ENCODE measurements at regions not wholly inside any gene's neighbourhood (a gene's known extent, or its start where the extent isn't known, plus 50 kb on each side); places are given as distances from the start of the nearest gene placed in this dataset.
"Not testable (repeated sequence)": the region's sequence is repeated elsewhere in the genome, so short reads cannot be mapped to it uniquely, and the experiment has no call there.

DNA sequence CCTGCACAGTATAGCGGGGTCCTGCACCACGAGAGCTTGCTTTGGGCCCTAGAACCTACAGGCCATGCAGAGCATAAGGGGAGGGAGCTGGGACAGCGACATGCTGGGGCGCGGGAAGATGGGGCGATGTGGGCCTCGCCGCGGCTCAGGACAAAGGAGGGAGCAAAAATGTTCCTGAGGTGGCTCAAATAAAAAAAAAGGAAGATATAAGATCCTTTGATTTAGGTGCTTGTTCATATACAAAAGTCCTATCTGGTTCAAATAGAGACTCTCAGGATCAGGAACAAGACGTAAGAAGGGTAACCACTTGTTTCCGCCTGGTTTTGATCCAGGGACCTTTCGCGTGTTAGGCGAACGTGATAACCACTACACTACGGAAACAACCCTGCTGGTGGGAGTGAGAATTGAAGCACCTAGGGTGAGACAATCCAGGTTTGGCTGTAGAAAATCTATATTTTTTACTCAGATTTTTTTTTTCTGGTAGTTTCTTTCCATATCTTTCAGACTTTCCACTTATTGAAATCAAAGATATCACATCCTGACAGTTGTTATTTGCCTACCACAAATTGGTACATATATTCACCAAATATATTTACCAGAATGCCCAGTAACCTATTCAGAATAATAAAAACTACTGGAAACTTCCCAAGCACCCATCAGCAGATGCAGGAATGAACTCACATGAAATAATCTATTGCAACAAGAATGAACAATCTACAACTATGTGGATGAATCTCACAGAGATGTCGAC lies 177.9 kb upstream of the ZNF184 start:
- H3K4me3 ChIP-seq (ENCODE audit: low read depth, low read length): no peak overlapping the region
- TF ChIP-seq, protein P1, sequence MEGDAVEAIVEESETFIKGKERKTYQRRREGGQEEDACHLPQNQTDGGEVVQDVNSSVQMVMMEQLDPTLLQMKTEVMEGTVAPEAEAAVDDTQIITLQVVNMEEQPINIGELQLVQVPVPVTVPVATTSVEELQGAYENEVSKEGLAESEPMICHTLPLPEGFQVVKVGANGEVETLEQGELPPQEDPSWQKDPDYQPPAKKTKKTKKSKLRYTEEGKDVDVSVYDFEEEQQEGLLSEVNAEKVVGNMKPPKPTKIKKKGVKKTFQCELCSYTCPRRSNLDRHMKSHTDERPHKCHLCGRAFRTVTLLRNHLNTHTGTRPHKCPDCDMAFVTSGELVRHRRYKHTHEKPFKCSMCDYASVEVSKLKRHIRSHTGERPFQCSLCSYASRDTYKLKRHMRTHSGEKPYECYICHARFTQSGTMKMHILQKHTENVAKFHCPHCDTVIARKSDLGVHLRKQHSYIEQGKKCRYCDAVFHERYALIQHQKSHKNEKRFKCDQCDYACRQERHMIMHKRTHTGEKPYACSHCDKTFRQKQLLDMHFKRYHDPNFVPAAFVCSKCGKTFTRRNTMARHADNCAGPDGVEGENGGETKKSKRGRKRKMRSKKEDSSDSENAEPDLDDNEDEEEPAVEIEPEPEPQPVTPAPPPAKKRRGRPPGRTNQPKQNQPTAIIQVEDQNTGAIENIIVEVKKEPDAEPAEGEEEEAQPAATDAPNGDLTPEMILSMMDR (IDR thresholded peaks at IDR 0.05; ENCODE audit: insufficient read depth, low read length): no peak
- peak; percentile 26 for DNase-seq (ENCODE audit: low read depth)

DNA sequence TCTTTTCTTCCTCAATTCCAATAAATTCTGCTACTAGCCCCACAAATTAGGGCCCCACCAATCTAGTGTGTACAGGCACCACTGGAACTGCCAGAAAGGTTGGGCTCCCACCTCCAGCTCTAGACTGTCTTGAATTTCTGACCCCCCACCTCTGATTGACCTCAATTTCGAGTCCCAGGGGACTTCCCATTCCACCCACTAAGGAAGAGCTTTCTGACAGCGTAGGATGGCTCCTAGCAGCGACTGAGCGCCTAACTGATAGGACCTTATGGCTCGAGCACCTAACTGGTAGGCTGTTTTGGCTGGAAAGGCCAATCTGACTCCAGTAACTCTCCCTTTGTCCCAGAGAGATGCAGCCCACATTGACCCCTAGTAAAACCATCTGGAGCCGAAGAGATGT lies 171.6 kb upstream of the ZNF184 start:
- no peak for DNase-seq (ENCODE audit: low read depth)
- TF ChIP-seq, protein P1 (IDR thresholded peaks at IDR 0.05; ENCODE audit: insufficient read depth, low read length): no peak
- H3K4me3 ChIP-seq (ENCODE audit: low read depth, low read length): no peak overlapping the region

DNA sequence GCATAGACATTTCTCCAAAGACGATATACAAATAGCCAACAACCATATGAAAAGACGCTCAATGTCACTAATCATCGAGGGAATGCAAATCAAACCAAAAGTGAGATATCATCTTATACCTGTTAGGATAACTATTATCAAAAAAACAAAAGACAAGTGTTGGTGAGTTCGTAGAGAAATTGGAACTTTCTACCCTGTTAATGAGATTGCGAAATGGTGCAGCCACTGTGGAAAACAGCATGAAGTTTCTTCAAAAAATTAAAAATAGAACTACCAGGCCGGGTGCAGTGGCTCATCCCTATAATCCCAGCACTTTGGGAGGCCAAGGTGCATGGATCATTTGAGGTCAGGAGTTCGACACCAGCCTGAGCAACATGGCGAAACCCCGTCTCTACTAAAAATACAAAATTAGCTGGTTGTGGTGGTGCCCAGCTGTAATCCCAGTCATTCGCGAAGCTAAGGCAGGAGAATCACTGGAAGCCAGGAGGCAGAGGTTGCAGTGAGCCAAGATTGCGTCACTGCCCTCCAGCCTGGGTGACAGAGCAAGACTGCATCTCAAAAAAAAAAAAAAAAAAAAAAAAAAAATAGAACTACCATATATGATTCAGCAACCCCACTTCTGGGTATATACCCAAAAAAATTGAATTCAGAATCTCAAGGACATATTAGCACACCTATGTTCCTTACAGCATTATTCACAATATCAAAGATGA lies 170.0 kb upstream of the ZNF184 start:
- TF ChIP-seq, protein P1 (IDR thresholded peaks at IDR 0.05; ENCODE audit: insufficient read depth, low read length): no peak
- DNase-seq (ENCODE audit: low read depth): no peak
- H3K4me3 ChIP-seq (ENCODE audit: low read depth, low read length): no peak overlapping the region

DNA sequence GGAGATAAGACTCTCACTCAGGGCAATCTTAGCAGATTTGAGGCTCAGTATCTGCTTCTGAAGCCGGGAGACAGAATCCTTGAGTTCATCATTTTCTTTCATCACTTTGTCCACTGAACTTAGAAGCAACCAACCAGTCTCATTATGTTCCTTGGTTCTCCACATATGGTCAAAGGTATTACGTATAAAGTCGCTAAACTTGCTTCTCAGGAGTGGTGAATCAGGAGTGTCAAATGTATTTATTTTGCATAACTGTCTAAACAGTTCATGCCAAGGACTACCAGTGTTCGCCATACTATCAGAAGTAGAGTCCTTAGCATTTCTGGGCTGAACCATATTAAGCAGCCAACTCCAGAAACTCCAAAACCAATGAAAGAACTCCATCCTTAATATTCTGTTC lies 163.0 kb upstream of the ZNF184 start:
- not testable (repeated sequence) for DNase-seq (ENCODE audit: low read depth)

DNA sequence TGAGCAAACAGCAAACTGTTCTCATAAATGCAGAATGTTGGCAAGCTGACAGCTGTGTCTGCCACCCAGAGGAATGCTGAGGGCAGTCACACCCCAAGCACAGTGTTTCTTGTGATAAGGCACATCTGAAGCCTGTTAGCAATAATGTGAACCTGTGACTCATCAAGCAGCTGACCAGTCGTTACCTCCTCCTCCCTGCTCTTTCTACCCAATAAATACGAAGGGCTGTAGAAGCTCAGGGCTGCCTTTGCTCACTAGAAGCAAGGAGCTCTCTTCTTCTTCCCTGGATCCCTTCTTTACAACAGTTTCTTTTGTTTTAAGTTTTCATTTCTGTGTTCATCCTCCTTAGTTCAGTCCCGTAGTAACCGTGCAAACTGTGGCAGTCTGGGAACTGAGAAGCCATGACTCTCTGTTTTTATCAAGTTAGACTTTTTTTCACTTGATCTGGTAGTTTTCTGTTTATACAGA lies 160.3 kb upstream of the ZNF184 start:
- DNase-seq (ENCODE audit: low read depth); H3K4me3 ChIP-seq (ENCODE audit: low read depth, low read length): not testable (repeated sequence)

More for the DNA sequence above, 163.0 kb upstream of the ZNF184 start:
- H3K4me3 ChIP-seq (ENCODE audit: low read depth, low read length): not testable (repeated sequence)

DNA sequence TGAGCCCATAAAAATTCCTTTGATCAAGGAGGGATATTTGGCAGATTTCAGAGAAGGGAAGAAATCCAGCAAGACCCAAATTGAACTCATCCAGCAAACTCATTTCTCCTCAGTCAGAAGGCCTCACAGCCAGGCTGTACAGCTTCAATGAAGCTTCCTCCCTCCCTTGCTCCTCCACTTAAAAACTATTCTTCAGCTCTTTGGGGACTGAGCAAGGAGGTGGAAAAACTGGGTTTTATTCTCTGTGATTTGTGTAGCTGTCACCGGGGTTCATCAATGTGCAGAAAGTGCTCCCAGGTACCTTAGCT lies 158.7 kb upstream of the ZNF184 start:
- TF ChIP-seq, protein P1 (IDR thresholded peaks at IDR 0.05; ENCODE audit: insufficient read depth, low read length): no peak
- DNase-seq (ENCODE audit: low read depth): no peak
- no peak overlapping the region for H3K4me3 ChIP-seq (ENCODE audit: low read depth, low read length)

DNA sequence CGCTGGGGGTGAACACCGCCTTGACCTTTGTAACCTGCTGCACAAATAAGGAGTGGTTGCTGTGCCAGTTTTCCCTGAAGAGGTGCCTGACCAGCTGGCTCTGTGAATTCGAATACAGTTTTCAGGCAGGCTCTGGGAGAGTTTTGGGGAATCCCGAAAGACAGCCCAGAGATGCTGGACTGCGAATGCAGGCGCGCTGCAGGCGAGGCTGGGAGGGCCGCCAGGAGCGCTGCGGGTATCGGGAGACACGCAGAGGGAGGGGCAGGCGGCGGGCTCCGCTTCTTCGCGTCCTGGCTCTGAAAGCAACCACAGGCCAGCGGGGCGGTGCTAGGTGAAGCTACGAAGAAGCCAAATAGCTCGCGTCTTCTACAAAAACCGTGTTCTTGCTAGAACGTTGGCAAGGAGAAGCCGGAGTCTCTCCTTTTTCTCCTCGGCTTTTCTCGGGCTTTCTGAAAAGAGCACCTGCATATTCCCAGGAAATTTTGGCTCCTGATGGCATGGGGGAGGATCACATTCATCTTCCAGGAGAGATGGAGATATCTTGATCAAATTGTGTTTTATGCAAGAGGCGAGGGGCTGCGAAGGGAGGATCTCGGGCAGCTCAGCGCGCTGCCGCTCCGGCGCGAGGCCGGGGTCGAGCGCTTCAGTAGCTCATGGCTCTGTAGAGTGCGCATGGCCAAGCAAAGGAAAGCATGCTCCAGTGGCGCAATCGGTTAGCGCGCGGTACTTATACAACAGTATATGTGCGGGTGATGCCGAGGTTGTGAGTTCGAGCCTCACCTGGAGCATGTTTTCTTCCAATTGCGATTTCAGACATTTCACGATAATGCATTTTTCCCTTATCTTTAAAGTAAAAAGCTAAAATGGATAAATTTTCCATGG lies 158.1 kb upstream of the ZNF184 start:
- H3K4me3 ChIP-seq (ENCODE audit: low read depth, low read length): peak overlapping the region; percentile 46
- peak; percentile 45 for DNase-seq (ENCODE audit: low read depth)
- TF ChIP-seq, protein P1 (IDR thresholded peaks at IDR 0.05; ENCODE audit: insufficient read depth, low read length): no peak
